ENCODE measurements at regions not wholly inside any gene's neighbourhood (a gene's known extent, or its start where the extent isn't known, plus 50 kb on each side); places are given as distances from the start of the nearest gene placed in this dataset.
"Not testable (repeated sequence)": the region's sequence is repeated elsewhere in the genome, so short reads cannot be mapped to it uniquely, and the experiment has no call there.

DNA sequence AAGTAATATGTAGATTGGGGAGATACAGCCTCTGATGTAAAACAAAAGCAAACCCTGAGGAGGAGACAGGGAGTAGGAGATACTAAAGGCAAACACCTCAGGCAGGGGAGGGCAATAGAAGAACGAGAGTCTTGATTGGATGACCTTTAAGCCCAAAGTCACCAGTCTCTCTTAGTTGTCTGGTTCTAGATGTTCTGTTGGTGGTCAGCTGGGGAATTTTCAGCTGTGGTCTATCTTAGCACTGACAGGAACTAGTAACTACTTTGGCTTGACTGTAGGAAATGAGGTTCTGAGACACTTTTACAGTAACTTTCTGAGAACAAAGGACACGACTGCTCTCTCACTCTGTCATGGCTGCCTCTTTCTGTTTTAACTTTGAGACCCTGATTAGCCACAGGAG lies 290.7 kb upstream of the MIR17HG start:
- no peak for DNase-seq (ENCODE audit: low spot score)

DNA sequence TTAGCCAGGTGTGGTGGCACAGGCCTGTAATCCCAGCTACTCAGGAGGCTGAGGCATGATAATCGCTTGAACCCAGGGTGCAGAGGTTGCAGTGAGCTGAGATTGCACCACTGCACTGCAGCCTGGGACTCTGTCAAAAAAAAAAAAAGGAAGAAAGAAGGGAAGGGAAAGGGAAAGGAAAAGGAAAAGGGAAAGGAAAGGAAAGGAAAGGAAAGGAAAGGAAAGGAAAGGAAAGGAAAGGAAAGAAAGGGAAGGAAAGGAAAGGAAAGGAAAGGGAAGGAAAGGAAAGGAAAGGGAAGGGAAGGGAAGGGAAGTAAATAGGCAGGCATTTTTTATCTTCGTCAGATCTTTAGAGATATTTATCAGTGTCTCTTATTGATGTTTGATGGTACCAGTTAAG lies 290.0 kb upstream of the MIR17HG start:
- not testable (repeated sequence) for ATAC-seq; DNase-seq (ENCODE audit: low spot score)

More for the DNA sequence above, 290.7 kb upstream of the MIR17HG start:
- ATAC-seq: no peak

DNA sequence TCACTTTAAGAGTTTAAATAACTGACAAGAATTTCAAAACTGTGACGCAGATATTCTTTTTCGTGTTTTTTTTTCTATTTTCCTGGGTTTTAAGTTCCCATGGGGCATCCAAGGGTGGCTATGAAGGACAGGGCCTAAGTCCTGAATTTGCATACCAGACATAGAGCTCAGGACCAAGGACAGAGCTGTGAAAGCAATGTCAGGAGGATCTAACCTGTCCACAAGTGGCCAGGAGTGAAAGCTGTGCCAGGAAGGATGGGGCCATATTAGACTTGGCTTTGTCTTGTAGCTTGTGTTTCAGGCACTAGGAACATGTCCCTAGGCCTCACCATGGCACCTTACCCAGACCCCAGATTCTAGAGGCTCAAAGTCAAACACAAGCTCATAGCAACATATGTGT lies 289.4 kb upstream of the MIR17HG start:
- ATAC-seq (no peak), DNase-seq (ENCODE audit: low spot score) (no peak)

DNA sequence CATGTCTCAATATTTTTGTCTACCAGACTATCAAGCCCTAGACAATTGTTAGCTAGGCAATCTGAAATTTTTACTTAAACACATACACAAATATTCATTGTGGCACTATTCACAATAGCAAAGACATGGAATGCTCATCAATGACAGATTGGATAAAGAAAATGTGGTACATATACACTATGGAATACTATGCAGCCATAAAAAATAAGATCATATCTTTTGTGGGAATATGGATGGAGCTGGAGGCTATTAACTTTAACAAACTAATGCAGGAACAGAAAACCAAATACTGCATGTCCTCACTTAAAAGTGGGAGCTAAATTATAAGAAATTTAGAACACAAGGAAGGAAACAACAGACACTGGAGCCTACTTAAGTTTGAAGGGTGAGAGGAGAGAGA lies 288.6 kb upstream of the MIR17HG start:
- DNase-seq (ENCODE audit: low spot score): no peak
- ATAC-seq: no peak

DNA sequence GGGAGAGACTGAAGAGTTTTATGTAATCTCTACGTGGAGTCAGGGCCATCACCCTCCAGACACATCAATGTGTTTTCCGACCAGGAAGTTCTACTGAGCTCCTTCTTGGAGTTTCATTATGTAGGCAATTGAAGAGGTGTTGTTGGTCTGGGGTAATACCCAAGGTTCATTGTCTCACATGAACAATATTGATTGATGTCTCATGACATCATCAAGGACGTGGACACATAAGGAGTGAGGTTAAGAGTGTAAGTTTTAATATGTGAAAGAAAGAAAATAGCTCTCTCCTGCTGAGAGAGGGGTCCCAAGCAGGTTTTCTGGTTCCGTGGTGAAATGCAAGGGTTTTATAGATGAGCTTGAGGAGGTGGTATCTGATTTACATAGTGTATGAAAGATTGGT lies 280.7 kb upstream of the MIR17HG start:
- no peak for DNase-seq (ENCODE audit: low spot score)
- ATAC-seq: no peak

DNA sequence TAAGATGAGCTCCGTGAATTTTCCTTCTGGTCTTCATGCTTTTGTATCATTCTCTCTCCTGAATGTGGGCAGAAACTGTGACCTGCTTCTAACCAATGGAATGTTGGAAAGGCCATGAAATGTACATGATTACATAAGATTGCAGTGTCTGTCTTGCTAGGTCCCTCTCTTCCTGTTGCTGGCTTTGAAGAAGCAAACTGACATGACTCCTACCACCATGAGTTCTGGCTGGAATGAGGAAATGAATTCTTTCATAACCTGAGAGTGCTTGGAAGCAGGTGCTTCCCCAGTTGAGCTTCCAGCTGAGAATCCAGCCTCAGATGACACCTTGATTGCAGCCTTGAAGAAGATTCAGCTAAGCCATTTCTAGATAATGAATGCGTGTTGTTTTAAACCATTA lies 275.0 kb upstream of the MIR17HG start:
- DNase-seq (ENCODE audit: low spot score) (no peak), ATAC-seq (no peak)

DNA sequence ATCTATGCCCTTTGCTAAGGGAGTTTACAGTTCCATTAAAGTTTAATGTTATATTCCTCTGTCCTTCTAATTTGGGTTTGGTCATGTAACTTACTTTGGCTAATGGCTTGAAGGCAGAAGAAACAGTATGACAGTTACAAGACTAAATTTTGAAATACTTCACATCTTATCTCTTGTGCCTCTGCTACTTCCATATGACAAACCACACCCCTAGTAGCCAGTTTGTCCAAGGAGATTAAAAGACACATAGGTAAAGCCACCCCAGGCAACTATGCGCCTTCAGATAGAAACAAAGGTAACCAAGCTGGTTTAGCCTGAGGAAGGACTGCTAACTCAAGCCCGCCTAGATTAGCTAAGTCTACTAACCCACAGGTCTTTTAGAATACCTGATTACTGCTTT lies 273.4 kb upstream of the MIR17HG start:
- no peak for DNase-seq (ENCODE audit: low spot score)
- no peak for ATAC-seq

DNA sequence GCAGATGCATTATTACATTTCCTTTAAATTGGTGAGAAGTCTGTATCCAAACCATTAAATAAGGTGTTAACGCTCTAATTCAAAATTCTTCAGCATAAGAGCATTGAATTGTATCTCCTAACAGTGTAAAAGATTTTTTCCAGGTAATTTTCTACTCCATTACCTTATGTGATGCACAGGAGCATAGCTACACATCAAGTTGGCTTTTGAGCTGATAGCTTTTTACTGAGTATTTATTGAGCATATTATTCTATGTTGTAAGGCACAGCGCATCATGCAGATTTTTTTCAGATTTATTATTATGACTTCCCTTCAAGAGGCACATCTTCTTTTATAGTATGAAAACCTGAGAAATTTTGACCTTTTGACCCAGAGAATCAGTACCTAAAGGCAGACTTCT lies 270.7 kb upstream of the MIR17HG start:
- DNase-seq (ENCODE audit: low spot score) (no peak), ATAC-seq (no peak)

DNA sequence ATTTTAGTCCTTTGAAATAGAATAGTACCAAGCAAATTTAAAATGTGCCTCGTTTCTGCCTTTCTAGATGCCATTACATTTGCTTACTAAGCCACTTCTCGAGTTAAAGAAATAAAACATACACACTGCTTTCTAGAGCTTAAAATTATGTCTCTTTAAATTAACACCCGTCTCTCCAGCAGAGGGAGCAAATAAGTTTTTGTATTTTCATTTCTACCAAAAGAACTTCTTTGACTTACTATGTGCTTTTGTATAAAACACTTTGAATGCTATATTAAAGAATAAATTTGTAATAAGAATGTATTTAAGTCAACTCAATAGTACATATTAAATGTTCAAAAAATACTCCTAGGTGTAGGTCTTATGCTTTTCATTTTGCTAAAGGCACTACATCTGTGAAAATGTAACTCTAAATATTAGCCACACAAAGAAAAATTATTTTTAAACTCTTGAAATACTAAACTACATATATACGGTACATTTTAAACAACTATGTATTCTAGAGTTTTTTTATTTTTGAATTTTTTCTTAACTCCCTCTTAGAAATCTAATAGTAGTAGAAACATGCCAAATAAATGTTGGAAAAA lies 269.3 kb upstream of the MIR17HG start:
- no peak for ATAC-seq

DNA sequence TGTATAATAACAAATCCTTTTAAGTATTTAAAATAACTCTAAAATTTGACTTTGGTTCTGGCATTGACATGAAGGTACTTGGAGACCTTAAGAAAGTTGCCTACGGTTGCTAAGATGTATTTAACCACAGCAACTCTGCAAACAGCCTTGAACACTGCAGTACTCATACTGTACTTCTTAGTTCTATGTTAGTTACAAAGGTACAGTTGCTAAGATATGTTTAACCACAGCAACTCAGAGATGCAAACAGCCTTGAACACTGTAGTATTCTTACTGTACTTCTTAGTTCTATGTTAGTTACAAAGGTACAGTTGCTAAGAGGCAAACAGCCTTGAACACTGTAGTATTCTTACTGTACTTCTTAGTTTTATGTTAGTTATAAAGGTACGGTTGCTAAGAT lies 268.3 kb upstream of the MIR17HG start:
- ATAC-seq (no peak), DNase-seq (ENCODE audit: low spot score) (no peak)

More for the DNA sequence above, 269.3 kb upstream of the MIR17HG start:
- DNase-seq (ENCODE audit: low spot score): no peak

DNA sequence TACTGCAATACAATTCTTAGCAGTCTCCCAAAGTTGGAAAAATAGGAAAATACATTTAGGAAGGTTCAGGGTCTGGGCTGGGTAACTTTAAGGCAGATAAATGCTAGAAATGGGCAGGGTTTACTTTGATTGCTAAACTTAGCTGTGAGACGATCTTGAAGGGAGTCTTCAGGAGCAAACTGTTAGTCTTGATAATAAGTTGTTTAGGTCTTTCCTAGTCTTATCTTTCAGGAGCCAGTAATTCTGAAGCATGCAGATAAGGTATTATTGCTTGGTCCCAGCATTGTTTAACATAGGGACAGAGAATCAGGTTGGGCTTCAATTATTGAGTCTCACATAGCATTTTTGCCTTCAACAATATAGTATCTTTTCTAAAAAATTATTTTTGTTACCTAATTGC lies 262.4 kb upstream of the MIR17HG start:
- no peak for DNase-seq (ENCODE audit: low spot score)
- no peak for ATAC-seq

DNA sequence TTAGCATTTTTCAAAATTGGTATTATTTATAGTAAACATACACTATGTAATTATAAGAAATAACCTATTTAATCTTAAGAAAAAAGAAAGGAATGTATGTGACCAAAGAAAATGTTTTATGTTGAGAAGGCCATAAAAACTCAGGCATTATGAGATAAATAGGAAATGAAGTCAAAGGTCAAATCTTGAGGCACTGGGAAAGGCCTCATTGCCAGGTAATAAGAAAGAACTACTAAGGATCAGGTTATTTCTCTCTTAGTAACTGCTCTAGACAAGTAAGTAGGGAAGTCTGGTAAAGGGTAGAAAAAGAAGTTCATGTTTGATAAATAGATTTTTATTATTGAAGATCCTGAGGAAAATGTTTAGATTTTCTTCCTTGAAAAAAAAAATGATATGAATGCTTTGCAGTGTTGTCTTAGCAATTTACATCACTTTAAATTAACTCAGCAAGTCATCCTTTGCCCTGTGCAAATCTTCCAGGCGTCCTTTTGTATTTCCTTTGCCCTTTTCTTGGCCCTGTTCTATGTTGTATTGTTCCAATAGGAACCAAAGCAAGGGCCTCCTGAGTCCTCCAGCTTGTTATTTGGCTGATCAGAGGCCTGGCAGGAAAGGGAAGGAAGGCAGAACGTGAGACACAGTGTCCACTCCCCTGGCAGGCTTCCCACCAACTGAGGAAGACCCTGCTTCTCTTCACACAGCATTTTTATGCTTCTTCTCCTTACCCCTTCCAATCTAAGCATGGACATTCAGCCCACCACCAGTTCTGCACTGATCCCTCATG lies 260.4 kb upstream of the MIR17HG start:
- DNase-seq (ENCODE audit: low spot score): no peak
- no peak for ATAC-seq

DNA sequence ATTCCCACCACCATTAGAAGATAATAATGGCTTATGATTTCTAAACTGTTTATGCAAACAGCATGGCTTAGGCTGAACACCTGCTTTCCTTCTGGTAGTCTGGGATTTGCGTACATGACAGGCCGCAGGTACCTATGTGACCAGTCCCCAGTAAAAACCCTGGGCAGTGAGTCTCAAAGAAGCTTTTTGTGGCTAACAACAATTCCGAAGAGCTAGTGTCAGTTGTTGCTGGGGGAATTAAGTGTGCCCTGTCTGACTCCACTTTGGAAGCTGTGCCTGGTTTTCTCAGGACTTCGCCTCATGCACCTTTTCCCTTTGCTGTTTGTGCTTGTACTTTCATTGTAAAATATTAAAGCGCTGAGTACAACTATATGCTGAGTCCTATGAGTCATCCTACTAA lies 250.2 kb upstream of the MIR17HG start:
- no peak for DNase-seq (ENCODE audit: low spot score)
- no peak for ATAC-seq

DNA sequence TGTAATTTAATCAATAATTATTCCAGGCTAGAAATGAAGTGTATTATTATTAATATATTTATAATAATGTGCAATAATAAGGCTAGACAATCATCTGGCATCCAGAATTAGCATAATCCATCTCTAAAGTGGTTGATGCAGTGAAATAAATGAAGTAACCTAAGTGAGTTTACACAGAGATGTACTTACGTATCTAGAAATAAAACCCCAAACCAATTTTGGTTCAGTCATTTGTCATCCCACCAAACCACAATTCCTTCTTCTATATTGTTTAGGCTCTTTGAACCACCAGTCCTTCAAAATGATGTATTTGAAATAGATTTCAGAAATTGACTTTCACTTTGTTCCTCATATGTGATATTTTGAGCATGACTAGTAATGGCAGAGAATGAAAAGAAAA lies 247.6 kb upstream of the MIR17HG start:
- ATAC-seq: no peak
- no peak for DNase-seq (ENCODE audit: low spot score)

DNA sequence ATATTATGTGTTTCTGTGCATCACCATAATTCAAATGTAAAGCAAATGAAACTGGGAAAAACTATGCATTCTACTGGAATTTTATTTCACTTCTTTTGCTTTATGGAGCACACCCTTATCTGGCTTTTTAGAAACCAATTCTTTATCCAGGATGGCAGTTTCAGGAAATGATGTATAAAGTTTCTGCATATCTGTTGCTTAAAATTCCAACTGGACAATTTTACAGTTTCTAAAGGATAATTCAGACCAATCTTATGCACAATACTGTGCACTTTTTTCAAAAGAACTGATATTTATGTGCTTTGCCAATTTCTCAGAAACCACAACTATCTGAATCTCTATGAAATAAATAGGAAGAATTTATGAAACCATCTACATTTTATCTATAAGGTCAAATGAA lies 246.5 kb upstream of the MIR17HG start:
- ATAC-seq: no peak

DNA sequence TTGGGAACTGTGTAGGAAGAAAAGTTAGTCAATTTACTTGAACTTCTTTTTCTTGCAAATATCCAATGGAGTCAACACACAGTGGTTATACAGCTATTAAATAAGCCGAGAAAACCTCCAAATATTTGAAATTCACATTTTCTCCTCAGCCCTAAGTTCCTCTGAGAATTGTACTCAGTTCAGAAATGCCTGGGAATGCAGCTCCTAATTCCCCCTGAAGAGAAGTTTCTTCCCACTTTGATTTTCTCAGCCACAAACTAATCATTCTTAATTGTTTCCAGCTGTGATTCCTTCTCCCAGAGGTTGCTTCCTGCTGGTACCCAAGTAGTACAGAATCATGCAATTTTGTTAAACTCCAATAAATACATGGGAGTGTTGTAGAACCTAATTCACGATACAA lies 246.1 kb upstream of the MIR17HG start:
- no peak for DNase-seq (ENCODE audit: low spot score)
- no peak for ATAC-seq

More for the DNA sequence above, 246.5 kb upstream of the MIR17HG start:
- DNase-seq (ENCODE audit: low spot score): no peak

DNA sequence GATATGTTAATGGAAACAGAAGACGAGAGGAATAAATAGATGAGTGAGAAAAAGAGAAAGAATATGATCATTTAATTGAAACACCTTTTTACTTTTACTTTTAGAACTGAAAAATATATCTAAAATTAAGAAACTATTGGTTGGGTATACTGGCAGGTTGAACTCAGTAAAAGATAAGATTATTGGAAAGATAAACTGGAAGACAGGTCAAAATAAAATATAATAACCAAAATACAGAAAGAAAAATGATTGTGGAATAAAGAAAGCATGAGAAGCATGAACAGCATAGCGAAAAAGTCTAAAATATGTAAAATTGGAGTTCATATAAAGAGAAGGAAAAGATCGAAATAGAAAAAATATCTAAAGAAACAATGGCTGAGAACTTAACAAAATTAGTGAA lies 242.2 kb upstream of the MIR17HG start:
- DNase-seq (ENCODE audit: low spot score) (no peak), ATAC-seq (no peak)

DNA sequence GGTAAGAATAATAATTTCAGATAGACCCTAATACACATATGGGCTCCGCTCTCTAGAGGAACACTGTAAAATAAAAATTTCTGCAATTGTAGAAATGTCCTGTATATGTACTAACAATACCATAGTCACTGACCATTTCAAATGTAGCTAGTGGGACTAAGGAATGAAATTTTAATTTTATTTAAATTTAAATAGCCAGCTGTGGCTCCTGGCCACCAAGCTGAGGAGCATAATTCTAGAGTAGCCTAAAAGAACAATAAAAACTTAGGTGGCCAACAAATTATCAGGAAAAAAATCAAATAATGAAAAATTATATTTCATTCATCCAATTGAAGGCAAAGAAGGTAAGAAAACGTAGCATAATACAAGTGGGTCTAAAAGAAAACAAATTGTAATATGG lies 240.9 kb upstream of the MIR17HG start:
- no peak for ATAC-seq

DNA sequence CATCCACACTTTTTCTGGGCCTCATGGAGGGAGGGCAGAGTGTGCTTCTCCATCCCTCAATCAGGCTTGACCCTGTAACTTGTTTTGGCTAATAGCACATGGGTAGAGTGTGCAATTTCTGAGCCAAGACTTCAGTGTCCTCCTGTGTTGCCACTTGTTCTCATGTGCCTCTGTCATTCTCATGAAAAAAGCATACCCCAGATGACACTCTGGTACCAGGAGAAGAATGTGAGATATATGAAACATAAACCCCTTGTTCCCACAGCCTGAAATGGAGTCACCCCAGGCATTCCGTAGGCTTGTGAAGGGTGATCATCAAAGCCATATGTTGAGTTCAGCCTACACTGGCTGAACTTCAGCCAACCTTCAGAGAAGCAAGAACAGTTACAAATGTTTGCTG lies 239.2 kb upstream of the MIR17HG start:
- DNase-seq (ENCODE audit: low spot score) (no peak), ATAC-seq (no peak)

More for the DNA sequence above, 240.9 kb upstream of the MIR17HG start:
- DNase-seq (ENCODE audit: low spot score): no peak

DNA sequence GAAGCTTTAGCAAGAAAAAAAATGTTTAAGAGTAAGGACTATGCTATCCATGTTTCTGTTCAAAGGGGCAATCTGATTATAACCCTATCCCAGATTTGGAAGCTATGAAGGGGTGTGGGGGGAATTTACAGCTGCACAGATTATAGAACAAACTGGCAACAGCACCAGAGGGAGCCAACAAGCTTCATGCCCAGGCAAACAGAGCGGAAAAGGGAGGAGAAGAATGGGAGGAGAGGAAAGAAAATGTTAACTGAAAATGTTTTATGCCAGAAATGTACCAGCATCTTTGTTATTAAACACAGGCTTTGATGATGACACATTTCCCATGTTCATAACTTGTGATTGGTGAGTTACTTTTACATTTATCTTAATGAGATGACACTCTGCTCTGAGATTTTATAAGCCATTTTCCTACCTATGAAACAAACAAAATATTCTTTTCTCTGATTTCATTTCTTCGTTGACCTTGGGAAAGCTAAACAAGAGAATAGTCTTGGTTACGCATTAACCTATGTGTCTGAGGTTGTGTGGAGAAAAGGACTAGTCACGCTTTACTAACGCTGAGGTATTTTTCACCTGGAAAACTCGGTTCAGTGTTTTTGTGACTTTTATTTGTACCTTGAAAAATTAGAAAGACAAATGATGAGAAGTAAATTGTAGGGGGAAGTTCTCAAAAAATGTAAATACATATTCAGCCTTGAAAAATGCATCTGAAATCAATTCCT lies 235.8 kb upstream of the MIR17HG start:
- no peak for ATAC-seq
- DNase-seq (ENCODE audit: low spot score): no peak

DNA sequence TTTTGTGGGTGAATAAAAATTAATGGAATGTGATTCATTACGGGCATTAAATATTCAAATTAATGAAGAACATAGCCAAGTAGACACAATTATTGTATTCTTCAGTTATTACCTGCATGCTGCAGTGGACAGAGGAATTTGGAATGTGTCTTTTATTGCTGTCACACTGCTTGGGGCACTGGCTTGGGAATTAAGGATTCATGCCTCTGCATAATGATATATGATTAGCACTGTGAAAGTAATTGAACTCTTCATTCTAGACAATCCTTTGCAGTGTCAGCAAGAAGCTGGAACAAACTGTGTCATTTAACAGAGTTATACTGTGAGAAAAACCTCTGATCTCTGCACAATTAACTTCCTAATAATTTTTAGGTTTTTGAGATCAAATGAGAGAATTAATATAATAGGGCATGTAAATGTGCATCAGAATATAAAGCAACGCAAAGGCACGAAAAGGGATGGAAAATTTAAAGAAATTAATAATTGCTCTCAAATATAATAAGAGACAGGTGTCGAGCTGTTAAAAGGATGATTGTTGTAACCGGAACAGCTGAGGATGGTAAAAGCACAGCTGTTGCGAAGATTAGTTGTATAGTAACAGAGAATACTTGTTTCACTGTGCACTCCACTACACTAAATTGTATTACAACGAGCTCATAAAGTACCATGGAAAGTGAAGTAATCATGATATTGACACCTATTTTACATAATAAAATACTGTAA lies 235.1 kb upstream of the MIR17HG start:
- ATAC-seq: no peak
- DNase-seq (ENCODE audit: low spot score): no peak

DNA sequence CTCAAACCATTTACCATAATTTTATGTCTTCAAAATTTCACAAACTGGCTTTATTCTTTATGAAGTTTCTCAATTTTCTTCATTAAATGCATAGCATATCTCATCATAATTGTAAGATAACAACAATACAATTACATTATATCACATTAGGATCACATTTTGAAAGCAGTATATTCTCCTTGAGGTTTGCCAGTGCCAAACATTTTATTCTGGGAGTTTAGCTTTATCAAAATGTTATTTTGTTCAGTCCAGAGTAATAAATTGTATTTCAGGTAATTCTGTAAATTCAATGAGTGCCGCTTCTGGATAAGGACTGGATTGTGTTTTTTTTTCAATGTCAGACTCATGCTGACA lies 234.6 kb upstream of the MIR17HG start:
- ATAC-seq: no peak
- no peak for DNase-seq (ENCODE audit: low spot score)

Measured in left lobe of liver (tissue), 2 donors.